B cell (primary cell): ENCODE measurements at regions not wholly inside any gene's neighbourhood (a gene's known extent, or its start where the extent isn't known, plus 50 kb on each side); places are given as distances from the start of the nearest gene placed in this dataset.

Source experiments
- ATAC-seq: fragments of 200-7000 bp; cut with Tn5 transposase; one replicate; pipeline ENCODE4 v1.10.0; 2021; ENCODE audit warnings: low read depth, mild to moderate bottlenecking, moderate number of reproducible peaks, moderate library complexity
- CTCF ChIA-PET: fragments of 350-600 bp; sonication (Branson Sonifier 250); formaldehyde crosslinking; loops from one replicate; lab custom pipeline; 2021; ENCODE audit warnings: antibody characterized with exemption, inconsistent platforms; lab: Charles Lee
- POLR2A ChIA-PET: fragments of 350-600 bp; sonication (Branson Sonifier 250); formaldehyde crosslinking; loops from one replicate; lab custom pipeline; 2021; ENCODE audit warnings: antibody characterized with exemption; lab: Charles Lee
- DNase-seq: peaks from one replicate; pipeline ENCODE4 v3.0.0; 2013
- H2AFZ ChIP-seq: 2 replicates; pipeline ENCODE4 v1.6.1; 2012; ENCODE audit warnings: mild to moderate bottlenecking, low read depth, low read length; ENCODE audit not compliant: insufficient read depth, poor library complexity, severe bottlenecking
- H3K27ac ChIP-seq, 2 donors: 1 replicate in 1 of 2; 2 replicates in 1 of 2; pipeline ENCODE4 v1.5.1; 2012 to 2013; ENCODE audit warnings: low read length in 2 of 2, mild to moderate bottlenecking in 2 of 2, moderate library complexity in 1 of 2
- H3K27me3 ChIP-seq, 4 experiments: fragments of 200-600 bp in 1 of 4; sonication (generic) in 1 of 4; replicated peaks in 1 of 4; 1 replicate in 2 of 4; 2 replicates in 2 of 4; pipeline versions ENCODE4 v1.6.1 to v1.7.0; 2013 to 2016; ENCODE audit warnings: low read length in 3 of 4, mild to moderate bottlenecking in 2 of 4, mixed read lengths in 1 of 4, moderate library complexity in 1 of 4; ENCODE audit not compliant: insufficient read depth in 4 of 4, control insufficient read depth in 3 of 4; ENCODE audit errors: control extremely low read depth in 1 of 4
- H3K36me3 ChIP-seq, 2 experiments: replicated peaks in 1 of 2; 1 replicate in 1 of 2; 2 replicates in 1 of 2; pipeline versions ENCODE4 v1.6.1 to v1.7.1; 2013; ENCODE audit warnings: low read length in 1 of 2; ENCODE audit not compliant: insufficient read depth in 2 of 2, control insufficient read depth in 1 of 2; ENCODE audit errors: control extremely low read depth in 1 of 2, extremely low read depth in 1 of 2
- H3K4me1 ChIP-seq, 2 donors: fragments of 200-600 bp in 1 of 2; sonication (generic) in 1 of 2; 1 replicate in 1 of 2; 2 replicates in 1 of 2; pipeline versions ENCODE4 v1.5.1 to v1.6.1; 2013 to 2017; ENCODE audit warnings: low read length in 2 of 2; ENCODE audit not compliant: control insufficient read depth in 2 of 2, insufficient read depth in 2 of 2
- H3K4me2 ChIP-seq: replicated peaks from 2 replicates; pipeline ENCODE3; 2012; ENCODE audit warnings: mild to moderate bottlenecking, low read depth, low read length; ENCODE audit not compliant: poor library complexity, severe bottlenecking
- H3K4me3 ChIP-seq, 5 experiments: fragments of 200-600 bp in 1 of 5; sonication (generic) in 1 of 5; 1 replicate in 3 of 5; 2 replicates in 2 of 5; pipeline versions ENCODE4 v1.5.1 to v1.7.0; 2011 to 2016; ENCODE audit warnings: low read length in 4 of 5, mild to moderate bottlenecking in 4 of 5, low read depth in 2 of 5, control low read depth in 1 of 5, moderate library complexity in 1 of 5; ENCODE audit not compliant: insufficient read depth in 1 of 5; ENCODE audit errors: control extremely low read depth in 1 of 5, extremely low read depth in 1 of 5
- H3K79me2 ChIP-seq: fragments of 200-600 bp; sonication (generic); one replicate; pipeline ENCODE4 v1.6.0; 2016; ENCODE audit warnings: low read length; ENCODE audit not compliant: control insufficient read depth, insufficient read depth
- H3K9ac ChIP-seq: fragments of 200-600 bp; sonication (generic); 2 replicates; pipeline ENCODE4 v1.6.1; 2017; ENCODE audit warnings: mild to moderate bottlenecking, low read length, moderate library complexity
- H3K9me3 ChIP-seq, 3 donors: one replicate each; pipeline versions ENCODE4 v1.6.1 to v1.7.1; 2013; ENCODE audit warnings: low read length in 2 of 3; ENCODE audit not compliant: control insufficient read depth in 2 of 3, insufficient read depth in 1 of 3; ENCODE audit errors: control extremely low read depth in 1 of 3
- H4K20me1 ChIP-seq: 2 replicates; pipeline ENCODE4 v1.6.0; 2012; ENCODE audit warnings: mild to moderate bottlenecking, low read length; ENCODE audit not compliant: insufficient read depth, control insufficient read depth, poor library complexity, severe bottlenecking
- H3K27ac Mint-ChIP-seq: one replicate; pipeline ENCODE4 v1.8.0; 2021; ENCODE audit warnings: mixed read lengths
- H3K27me3 Mint-ChIP-seq: one replicate; pipeline ENCODE4 v1.8.0; 2021; ENCODE audit warnings: mixed read lengths
- H3K4me1 Mint-ChIP-seq: one replicate; pipeline ENCODE4 v1.8.0; 2021; ENCODE audit warnings: mixed read lengths
- H3K4me3 Mint-ChIP-seq: one replicate; pipeline ENCODE4 v1.8.0; 2021; ENCODE audit warnings: mixed read lengths
- H3K9me3 Mint-ChIP-seq: one replicate; pipeline ENCODE4 v1.8.0; 2022; ENCODE audit warnings: mixed read lengths; ENCODE audit not compliant: insufficient read depth
- CTCF ChIP-seq: fragments of 200-600 bp; IDR thresholded peaks from one replicate; pipeline ENCODE4 v1.8.0; 2022; ENCODE audit warnings: antibody characterized with exemption, mild to moderate bottlenecking
- EZH2 ChIP-seq: IDR thresholded peaks from 2 replicates; pipeline ENCODE4 v1.6.1; 2012; ENCODE audit warnings: borderline replicate concordance, low read depth, mild to moderate bottlenecking, moderate library complexity, low read length; ENCODE audit not compliant: insufficient read depth, poor library complexity, severe bottlenecking
- WGBS: methylation state at CpG from one replicate; pipeline ENCODE4 v1.1.5; 2013; ENCODE audit warnings: missing lambda C conversion rate; ENCODE audit not compliant: insufficient coverage; 5-methylcytosine and 5-hydroxymethylcytosine counted together
- intact Hi-C: fragments of 100-400 bp; cut with micrococcal nuclease; formaldehyde crosslinking; loops from one replicate; pipeline ENCODE4 v1.10.0; 2022

GRCh38 chr2:15829091-15829801 is 111.1 kb upstream of the MYCN start:
- DNase-seq (no peak), ATAC-seq (no peak)
- ChIA-PET POLR2A (no interaction called here), CTCF (no interaction called here)
- H3K79me2 ChIP-seq: no peaks in the 10 kb centered on the region
- H3K9me3 Mint-ChIP-seq: no peaks in the 10 kb centered on the region
- H3K27ac ChIP-seq: no peak overlapping the region
- H4K20me1 ChIP-seq: no peaks in the 10 kb centered on the region
- H3K4me3 ChIP-seq: no peak overlapping the region
- H3K4me2 ChIP-seq: no peak overlapping the region
- no peak overlapping the region for H3K4me3 Mint-ChIP-seq
- H2AFZ ChIP-seq: no peak overlapping the region
- intact Hi-C loops: no loop called here
- no peaks in the 10 kb centered on the region for H3K4me1 Mint-ChIP-seq
- H3K27me3 Mint-ChIP-seq: no peaks in the 10 kb centered on the region
- H3K27ac Mint-ChIP-seq: no peak overlapping the region
- H3K9me3 ChIP-seq: peaks cover 0 to 4% (median 0%) of the 10 kb centered on the region in 3 donors
- H3K4me1 ChIP-seq: no peaks in the 10 kb centered on the region
- H3K27me3 ChIP-seq: no peaks in the 10 kb centered on the region
- H3K36me3 ChIP-seq: no peaks in the 10 kb centered on the region
- WGBS: 79% methylated on average over 5 of the region's 7 CpGs
- TF ChIP-seq EZH2 (no peak), CTCF (no peak)
- no peak overlapping the region for H3K9ac ChIP-seq

- Histone ChIP-seq H3K36me3 (no peaks in the 10 kb centered on the region), H3K9me3 (peaks cover 0 to 4% (median 0%) of the 10 kb centered on the region in 3 donors), H3K27me3 (no peaks in the 10 kb centered on the region), H3K4me3 (no peak overlapping the region), H3K4me1 (no peaks in the 10 kb centered on the region), H2AFZ (no peak overlapping the region), H3K79me2 (no peaks in the 10 kb centered on the region), H3K27ac (no peak overlapping the region), H3K4me2 (no peak overlapping the region), H3K9ac (no peak overlapping the region), H4K20me1 (no peaks in the 10 kb centered on the region)
- TF ChIP-seq CTCF: no peak
- TF ChIP-seq EZH2: no peak
- ATAC-seq (no peak), DNase-seq (no peak)
- Mint-ChIP-seq H3K4me1 (no peaks in the 10 kb centered on the region), H3K4me3 (no peak overlapping the region), H3K9me3 (no peaks in the 10 kb centered on the region), H3K27me3 (no peaks in the 10 kb centered on the region), H3K27ac (no peak overlapping the region)
- WGBS: 92% methylated on average over 2 of the region's 2 CpGs
- ChIA-PET CTCF (no interaction called here), POLR2A (no interaction called here)
- intact Hi-C loops: no loop called here
Measured at GRCh38 chr2:15829985-15830384, 110.4 kb upstream of the MYCN start.
